ENCODE measurements at regions not wholly inside any gene's neighbourhood (a gene's known extent, or its start where the extent isn't known, plus 50 kb on each side); places are given as distances from the start of the nearest gene placed in this dataset.

DNA sequence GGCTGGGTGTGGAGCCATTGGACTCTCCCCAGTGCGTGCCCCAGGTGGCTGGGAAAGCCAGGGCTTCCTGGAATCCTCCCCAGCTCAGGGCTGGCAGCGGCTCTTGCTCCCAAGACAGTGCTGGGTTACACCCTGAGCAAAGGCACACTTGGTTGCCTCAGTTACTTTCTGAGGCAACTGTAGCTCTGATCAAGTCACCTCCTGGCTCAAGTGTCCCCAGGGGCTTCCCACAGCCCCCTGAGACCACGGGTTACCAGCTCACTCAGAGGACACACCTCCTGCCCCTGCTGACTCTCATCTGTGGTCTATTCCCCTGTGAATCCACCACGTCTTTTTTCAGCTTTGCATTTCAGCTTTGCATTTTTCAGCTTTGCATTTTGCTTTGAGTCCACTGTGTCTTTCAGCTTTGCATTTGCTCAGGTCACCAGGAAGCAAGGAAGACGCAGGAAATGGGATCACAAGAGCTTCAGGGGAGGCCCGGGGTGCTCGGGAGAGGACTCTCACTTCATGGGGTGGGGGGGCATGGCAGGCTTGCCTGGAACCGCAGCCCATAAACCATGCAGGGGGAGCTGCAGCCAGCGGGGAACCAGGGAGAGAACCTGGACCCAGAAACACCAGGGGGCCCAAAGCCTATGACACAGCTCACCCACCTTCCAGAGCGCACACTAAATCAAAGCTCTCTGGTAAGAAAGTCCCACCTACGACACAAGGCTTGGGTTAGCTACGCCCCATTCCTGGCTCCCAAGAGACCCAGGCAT, 138.0 kb upstream of the ASB18 start:
- no peak for DNase-seq
- H3K9me3 ChIP-seq: no peaks in the 10 kb centered on the region
- H3K36me3 ChIP-seq: no peaks in the 10 kb centered on the region
- H3K27me3 ChIP-seq: peaks cover 11% of the 10 kb centered on the region; the same call in 1 of the 2 replicates
- no peaks in the 10 kb centered on the region for H3K4me1 ChIP-seq
- TF ChIP-seq, protein P1, sequence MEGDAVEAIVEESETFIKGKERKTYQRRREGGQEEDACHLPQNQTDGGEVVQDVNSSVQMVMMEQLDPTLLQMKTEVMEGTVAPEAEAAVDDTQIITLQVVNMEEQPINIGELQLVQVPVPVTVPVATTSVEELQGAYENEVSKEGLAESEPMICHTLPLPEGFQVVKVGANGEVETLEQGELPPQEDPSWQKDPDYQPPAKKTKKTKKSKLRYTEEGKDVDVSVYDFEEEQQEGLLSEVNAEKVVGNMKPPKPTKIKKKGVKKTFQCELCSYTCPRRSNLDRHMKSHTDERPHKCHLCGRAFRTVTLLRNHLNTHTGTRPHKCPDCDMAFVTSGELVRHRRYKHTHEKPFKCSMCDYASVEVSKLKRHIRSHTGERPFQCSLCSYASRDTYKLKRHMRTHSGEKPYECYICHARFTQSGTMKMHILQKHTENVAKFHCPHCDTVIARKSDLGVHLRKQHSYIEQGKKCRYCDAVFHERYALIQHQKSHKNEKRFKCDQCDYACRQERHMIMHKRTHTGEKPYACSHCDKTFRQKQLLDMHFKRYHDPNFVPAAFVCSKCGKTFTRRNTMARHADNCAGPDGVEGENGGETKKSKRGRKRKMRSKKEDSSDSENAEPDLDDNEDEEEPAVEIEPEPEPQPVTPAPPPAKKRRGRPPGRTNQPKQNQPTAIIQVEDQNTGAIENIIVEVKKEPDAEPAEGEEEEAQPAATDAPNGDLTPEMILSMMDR (IDR thresholded peaks at IDR 0.05; ENCODE audit: low read depth, low read length): no peak
- no peak overlapping the region for H3K4me3 ChIP-seq (ENCODE audit: low read depth, low read length)

DNA sequence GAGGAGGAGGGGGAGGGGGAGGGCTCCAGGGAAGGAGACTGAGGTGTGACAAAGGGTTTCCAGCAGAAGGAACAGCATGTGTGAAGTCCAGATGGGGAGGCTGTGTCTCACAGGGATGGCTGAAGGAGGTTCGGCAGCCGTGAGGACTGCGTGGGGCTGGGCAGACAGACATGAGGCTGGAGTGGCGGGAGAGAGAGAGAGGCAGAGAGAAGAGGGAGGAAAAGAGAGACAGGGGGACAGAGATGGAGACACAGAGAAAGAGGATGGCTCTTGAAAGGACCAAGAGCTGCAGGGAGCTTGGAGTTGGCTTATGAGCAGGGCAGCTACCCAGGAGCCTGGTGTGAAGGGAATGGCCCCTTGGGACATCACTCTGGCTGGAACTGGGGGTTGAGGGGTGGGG, 138.9 kb upstream of the ASB18 start:
- TF ChIP-seq, protein P1 (IDR thresholded peaks at IDR 0.05; ENCODE audit: low read depth, low read length): no peak
- H3K27me3 ChIP-seq: peaks cover 11% of the 10 kb centered on the region; the same call in 1 of the 2 replicates

DNA sequence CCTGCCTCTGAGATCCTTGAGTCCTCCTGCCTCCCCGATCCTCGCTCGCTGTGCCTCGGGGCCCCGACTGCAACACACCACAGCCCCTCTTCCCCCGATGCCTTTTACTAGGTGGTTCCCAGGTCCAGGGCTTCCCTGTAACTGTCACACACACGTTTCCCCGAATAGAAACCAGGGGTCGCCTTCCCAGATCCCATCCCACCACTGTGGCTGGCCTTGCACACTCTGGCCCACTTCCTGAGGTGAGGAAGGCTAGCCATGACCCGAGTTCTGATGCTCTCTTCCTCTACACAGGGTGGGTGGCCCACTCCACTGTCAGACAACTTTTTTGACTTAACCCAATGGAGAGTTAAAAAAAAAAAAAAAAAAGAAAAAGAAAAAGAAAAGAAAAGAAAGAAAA, 139.6 kb upstream of the ASB18 start:
- no peaks in the 10 kb centered on the region for H3K9me3 ChIP-seq
- no peaks in the 10 kb centered on the region for H3K36me3 ChIP-seq
- peaks cover 11% of the 10 kb centered on the region; the same call in 1 of the 2 replicates for H3K27me3 ChIP-seq
- no peak overlapping the region for H3K4me3 ChIP-seq (ENCODE audit: low read depth, low read length)
- TF ChIP-seq, protein P1 (IDR thresholded peaks at IDR 0.05; ENCODE audit: low read depth, low read length): no peak
- no peak for DNase-seq
- no peaks in the 10 kb centered on the region for H3K4me1 ChIP-seq

More for the DNA sequence above, 138.9 kb upstream of the ASB18 start:
- no peak for DNase-seq
- Histone ChIP-seq H3K36me3 (no peaks in the 10 kb centered on the region), H3K4me3 (ENCODE audit: low read depth, low read length) (no peak overlapping the region), H3K4me1 (no peaks in the 10 kb centered on the region), H3K9me3 (no peaks in the 10 kb centered on the region)

DNA sequence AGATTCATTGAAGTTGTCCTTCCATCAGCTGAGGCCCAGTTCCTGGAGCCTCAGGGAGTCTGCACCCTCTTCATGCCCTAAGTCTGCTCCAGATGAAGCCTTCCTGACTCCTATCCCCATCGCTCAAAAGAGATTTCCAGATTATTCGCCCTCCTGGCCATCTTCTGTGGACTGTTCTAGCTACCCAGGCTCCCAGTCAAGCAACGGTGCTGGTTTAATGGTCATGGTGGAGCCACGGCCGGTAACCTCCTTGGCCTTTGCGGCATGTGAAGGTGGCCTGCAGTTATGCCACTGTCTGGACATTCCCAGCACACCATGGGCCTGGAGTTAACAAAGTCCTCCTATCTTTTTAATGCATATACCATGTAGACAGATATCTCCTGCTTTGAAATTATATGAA, 140.1 kb upstream of the ASB18 start:
- no peak overlapping the region for H3K4me3 ChIP-seq (ENCODE audit: low read depth, low read length)
- H3K36me3 ChIP-seq: no peaks in the 10 kb centered on the region
- TF ChIP-seq, protein P1 (IDR thresholded peaks at IDR 0.05; ENCODE audit: low read depth, low read length): no peak
- no peaks in the 10 kb centered on the region for H3K4me1 ChIP-seq
- DNase-seq: no peak
- H3K9me3 ChIP-seq: no peaks in the 10 kb centered on the region
- peaks cover 11% of the 10 kb centered on the region; the same call in 1 of the 2 replicates for H3K27me3 ChIP-seq

DNA sequence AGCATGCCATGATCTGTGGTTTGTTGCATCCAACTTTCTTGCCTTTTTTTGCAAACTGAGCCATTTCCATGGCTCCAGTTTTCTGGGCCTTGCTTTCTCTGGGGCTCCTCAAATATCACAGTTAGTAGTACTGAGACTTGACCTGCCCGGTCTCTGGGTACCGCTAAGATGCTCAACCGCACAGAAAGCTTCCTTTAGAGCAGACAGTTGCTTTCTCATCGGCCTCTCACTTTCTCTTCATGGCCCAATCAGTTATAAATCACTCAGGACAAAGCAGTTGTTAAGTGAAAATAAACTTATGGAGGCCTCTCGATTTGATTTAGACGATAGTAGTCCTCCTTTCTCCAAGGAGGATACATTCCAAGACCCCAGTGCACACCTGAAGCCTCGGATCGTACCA, 141.2 kb upstream of the ASB18 start:
- Histone ChIP-seq H3K4me3 (ENCODE audit: low read depth, low read length) (no peak overlapping the region), H3K9me3 (no peaks in the 10 kb centered on the region), H3K4me1 (no peaks in the 10 kb centered on the region), H3K36me3 (no peaks in the 10 kb centered on the region), H3K27me3 (peaks cover 7% of the 10 kb centered on the region; the same call in 1 of the 2 replicates)
- TF ChIP-seq, protein P1 (IDR thresholded peaks at IDR 0.05; ENCODE audit: low read depth, low read length): no peak
- DNase-seq: no peak

DNA sequence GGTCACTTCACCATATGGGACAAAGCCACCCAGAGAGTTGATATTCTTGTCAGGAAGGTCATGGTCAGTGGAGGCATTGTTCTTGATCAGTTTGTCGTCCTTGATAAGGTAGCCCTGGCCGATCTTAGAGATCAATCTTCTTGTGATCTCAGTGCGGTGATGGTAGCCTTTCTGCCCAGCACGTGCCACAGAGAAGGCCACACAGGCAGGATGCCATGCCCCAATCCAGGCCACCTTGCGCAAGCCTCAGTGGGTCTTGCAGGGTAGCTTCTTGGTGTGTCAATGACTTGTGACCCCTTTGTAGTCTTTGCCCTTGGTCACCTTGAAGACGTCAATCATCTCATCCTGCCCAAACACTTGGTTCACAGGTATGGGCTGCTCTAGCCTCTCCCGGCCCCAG, 143.9 kb upstream of the ASB18 start:
- no peaks in the 10 kb centered on the region for H3K27me3 ChIP-seq
- TF ChIP-seq, protein P1 (IDR thresholded peaks at IDR 0.05; ENCODE audit: low read depth, low read length): no peak

More for the DNA sequence above, 143.9 kb upstream of the ASB18 start:
- H3K9me3 ChIP-seq: no peaks in the 10 kb centered on the region
- no peak for DNase-seq
- no peaks in the 10 kb centered on the region for H3K36me3 ChIP-seq
- no peaks in the 10 kb centered on the region for H3K4me1 ChIP-seq
- no peak overlapping the region for H3K4me3 ChIP-seq (ENCODE audit: low read depth, low read length)

Measured in BE2C (cell line).